Endothelial cell of umbilical vein (primary cell): ENCODE measurements at regions not wholly inside any gene's neighbourhood (a gene's known extent, or its start where the extent isn't known, plus 50 kb on each side); places are given as distances from the start of the nearest gene placed in this dataset.

Experiments used
- BruUV-seq: library from RNA; stranded (reverse); fragments of 400-500 nt; replicated peaks from 2 replicates; lab custom pipeline; 2021; lab: Mats Ljungman, UMichigan
- CTCF ChIA-PET: fragments of 300-600, 350-600 bp; sonication (Branson Sonifier 250); formaldehyde crosslinking; loops from one replicate; lab custom pipeline; 2021; ENCODE audit warnings: antibody characterized with exemption, inconsistent platforms; lab: Charles Lee
- POLR2A ChIA-PET: fragments of 300-600, 350-600 bp; sonication (Branson Sonifier 250); formaldehyde crosslinking; loops from one replicate; lab custom pipeline; 2021; ENCODE audit warnings: antibody characterized with exemption, inconsistent platforms; lab: Charles Lee
- DNase-seq: peaks from one replicate; pipeline ENCODE4 v3.0.0-alpha.2; 2011; ENCODE audit warnings: low read depth, low spot score
- FAIRE-seq: peaks from 2 replicates; lab custom pipeline; 2011; peaks lifted over from hg19 to GRCh38; lab: Jason Lieb, UNC
- H2AFZ ChIP-seq: 2 replicates; pipeline ENCODE4 v1.6.0; 2012; ENCODE audit warnings: low read depth, low read length, control low read depth, inconsistent platforms
- H3K27ac ChIP-seq: 2 replicates; pipeline ENCODE4 v1.5.1; 2011; ENCODE audit warnings: low read depth, mild to moderate bottlenecking, control low read depth, low read length, moderate library complexity; ENCODE audit not compliant: insufficient read depth
- H3K27me3 ChIP-seq, 2 experiments: 2 replicates each; pipeline versions ENCODE4 v1.6.0 to v1.6.1; 2011; ENCODE audit warnings: low read length in 2 of 2, mixed read lengths in 1 of 2; ENCODE audit not compliant: control insufficient read depth in 2 of 2, insufficient read depth in 2 of 2
- H3K36me3 ChIP-seq, 2 experiments: 2 replicates in 1 of 2; 3 replicates in 1 of 2; pipeline ENCODE4 v1.5.1; 2011; ENCODE audit warnings: low read length in 2 of 2, mild to moderate bottlenecking in 1 of 2, moderate library complexity in 1 of 2; ENCODE audit not compliant: control insufficient read depth in 2 of 2, insufficient read depth in 2 of 2; ENCODE audit errors: extremely low read depth in 1 of 2
- H3K4me1 ChIP-seq: 3 replicates; pipeline ENCODE4 v1.5.1; 2011; ENCODE audit warnings: mild to moderate bottlenecking, low read length; ENCODE audit not compliant: control insufficient read depth, insufficient read depth; ENCODE audit errors: extremely low read depth
- H3K4me2 ChIP-seq: 2 replicates; pipeline ENCODE4 v1.6.1; 2011; ENCODE audit warnings: low read length, control low read depth, mixed read lengths; ENCODE audit not compliant: insufficient read depth
- H3K4me3 ChIP-seq, 3 experiments: fragments of 200-600 bp in 1 of 3; sonication (generic), shearing (Covaris generic) in 1 of 3; replicated peaks in 1 of 3; 2 replicates each; pipeline ENCODE4 v1.5.1; 2011 to 2016; ENCODE audit warnings: control low read depth in 3 of 3, low read length in 3 of 3, mild to moderate bottlenecking in 2 of 3, inconsistent platforms in 1 of 3, low read depth in 1 of 3, moderate library complexity in 1 of 3; ENCODE audit not compliant: insufficient read depth in 1 of 3
- H3K79me2 ChIP-seq: 2 replicates; pipeline ENCODE4 v1.6.0; 2012; ENCODE audit warnings: low read length, inconsistent platforms; ENCODE audit not compliant: control insufficient read depth, insufficient read depth
- H3K9ac ChIP-seq: replicated peaks from 2 replicates; pipeline ENCODE3; 2011; ENCODE audit warnings: low read length, control low read depth; ENCODE audit not compliant: insufficient read depth; ENCODE audit errors: extremely low read depth
- H3K9me1 ChIP-seq: replicated peaks from 3 replicates; pipeline ENCODE4 v1.6.0; 2011; ENCODE audit warnings: mild to moderate bottlenecking, low read length; ENCODE audit not compliant: control insufficient read depth, insufficient read depth; ENCODE audit errors: extremely low read depth
- H3K9me3 ChIP-seq: replicated peaks from 2 replicates; pipeline ENCODE4 v1.5.1; 2012; ENCODE audit warnings: low read length, inconsistent platforms; ENCODE audit not compliant: control insufficient read depth, insufficient read depth
- H4K20me1 ChIP-seq: replicated peaks from 2 replicates; pipeline ENCODE3; 2011; ENCODE audit warnings: mild to moderate bottlenecking, low read length; ENCODE audit not compliant: control insufficient read depth, insufficient read depth; ENCODE audit errors: extremely low read depth
- CTCF ChIP-seq, 2 donors: IDR thresholded peaks; 1 replicate in 1 of 2; 2 replicates in 1 of 2; pipeline ENCODE4 v1.5.1; 2011; ENCODE audit warnings: low read length in 2 of 2, mild to moderate bottlenecking in 2 of 2, moderate library complexity in 2 of 2, control low read depth in 1 of 2, inconsistent platforms in 1 of 2, low read depth in 1 of 2; ENCODE audit not compliant: insufficient read depth in 1 of 2; ENCODE audit errors: extremely low read depth in 1 of 2
- EZH2 ChIP-seq: IDR thresholded peaks from 2 replicates; pipeline ENCODE4 v1.6.1; 2012; ENCODE audit warnings: borderline replicate concordance, low read depth, mild to moderate bottlenecking, moderate library complexity, low read length, inconsistent platforms; ENCODE audit not compliant: severe bottlenecking
- FOS ChIP-seq: IDR thresholded peaks from 2 replicates; pipeline ENCODE4 v1.6.1; 2011; ENCODE audit warnings: mild to moderate bottlenecking, low read length, moderate library complexity, borderline replicate concordance; ENCODE audit not compliant: insufficient read depth
- GATA2 ChIP-seq: IDR thresholded peaks from 2 replicates; pipeline ENCODE4 v1.7.0; 2011; ENCODE audit warnings: low read depth, mild to moderate bottlenecking, moderate library complexity, mixed read lengths, low read length; ENCODE audit not compliant: insufficient read length, insufficient read depth
- JUN ChIP-seq: IDR thresholded peaks from 2 replicates; pipeline ENCODE4 v1.6.1; 2011; ENCODE audit warnings: borderline replicate concordance, low read depth; ENCODE audit not compliant: insufficient read length, insufficient read depth
- MAX ChIP-seq: IDR thresholded peaks from 2 replicates; pipeline ENCODE4 v1.6.1; 2011; ENCODE audit not compliant: insufficient read depth, insufficient read length
- MYC ChIP-seq: IDR thresholded peaks from one replicate; pipeline ENCODE4 v1.6.1; 2011; ENCODE audit warnings: mild to moderate bottlenecking, low read depth, low read length
- POLR2A ChIP-seq: IDR thresholded peaks from 2 replicates; pipeline ENCODE4 v1.6.1; 2012; ENCODE audit warnings: low read depth, mild to moderate bottlenecking, control low read depth, low read length
- POLR2AphosphoS5 ChIP-seq: IDR thresholded peaks from 2 replicates; pipeline ENCODE4 v1.6.1; 2012; ENCODE audit warnings: low read depth, mild to moderate bottlenecking, control low read depth, low read length, moderate library complexity; ENCODE audit not compliant: insufficient read depth
- dilution Hi-C: fragments of 300-500 bp; cut with MboI; formaldehyde crosslinking; loops from one replicate; pipeline ENCODE4 v1.15.0; 2019; ENCODE audit warnings: low sequenced_read_pairs; ENCODE audit not compliant: extremely low pct_ligation_motif_present
- intact Hi-C: fragments of 100-400 bp; cut with micrococcal nuclease; formaldehyde crosslinking; loops from one replicate; pipeline ENCODE4 v1.10.0; 2022

GRCh38 chr11:31947051-31947450, 135.9 kb upstream of the PAX6 start:
- no peaks in the 10 kb centered on the region for H4K20me1 ChIP-seq
- H3K36me3 ChIP-seq = no peaks in the 10 kb centered on the region
- H3K27ac ChIP-seq = no peak overlapping the region
- H3K27me3 ChIP-seq = peaks cover 0 to 2% of the 10 kb centered on the region in 2 experiments
- no peak overlapping the region for H3K4me3 ChIP-seq
- TF ChIP-seq MYC = no peak
- no peak for TF ChIP-seq POLR2AphosphoS5
- no peak for TF ChIP-seq FOS
- TF ChIP-seq POLR2A = no peak
- TF ChIP-seq GATA2 = no peak
- TF ChIP-seq EZH2 = no peak
- no peak for TF ChIP-seq MAX
- TF ChIP-seq JUN = no peak
- TF ChIP-seq CTCF (IDR thresholded peaks at IDR 0.05; ENCODE audit: extremely low read depth in 1 of 2, insufficient read depth in 1 of 2, low read depth in 1 of 2, low read length in 2 of 2) = no peak
- H3K79me2 ChIP-seq = no peaks in the 10 kb centered on the region
- H2AFZ ChIP-seq = no peak overlapping the region
- dilution Hi-C loops = no loop called here
- BruUV-seq = no TSS peak
- no peak overlapping the region for H3K9ac ChIP-seq
- H3K4me1 ChIP-seq = no peaks in the 10 kb centered on the region
- ChIA-PET POLR2A (no interaction called here), CTCF (interaction anchor here (2.2 kb wide), 1 partner anchor 10 kb away, joined by 11 read pairs; no protein-coding TSS in a partner anchor)
- intact Hi-C loops = no loop called here
- no peak overlapping the region for H3K4me2 ChIP-seq
- no peak for DNase-seq
- no peaks in the 10 kb centered on the region for H3K9me1 ChIP-seq
- no peaks in the 10 kb centered on the region for H3K9me3 ChIP-seq
- no peak for FAIRE-seq
